HG03175 (cell line): ENCODE measurements at regions not wholly inside any gene's neighbourhood (a gene's known extent, or its start where the extent isn't known, plus 50 kb on each side); places are given as distances from the start of the nearest gene placed in this dataset.
"Not testable (repeated sequence)": the region's sequence is repeated elsewhere in the genome, so short reads cannot be mapped to it uniquely, and the experiment has no call there.

ENCODE experiments used
- ATAC-seq: cut with Tn5 transposase; IDR thresholded peaks from one replicate; pipeline ENCODE4 v1.9.1; 2021; ENCODE audit warnings: mild to moderate bottlenecking, moderate library complexity; ENCODE audit not compliant: unreplicated experiment

- no peak for ATAC-seq
Measured at GRCh38 chr16:17945080-17945601, 391.4 kb downstream of the NPIPA8 start.

- no peak for ATAC-seq
Measured at GRCh38 chr16:17944345-17944744, 392.2 kb downstream of the NPIPA8 start.

- ATAC-seq: no peak
Measured at GRCh38 chr16:17942067-17942466, 394.5 kb downstream of the NPIPA8 start.

- no peak for ATAC-seq
Measured at GRCh38 chr16:17940584-17941364, 395.8 kb downstream of the NPIPA8 start.

GRCh38 chr16:17939723-17940122 lies 396.8 kb downstream of the NPIPA8 start:
- peak; percentile 65 for ATAC-seq

- ATAC-seq: peak; percentile 54
Measured at GRCh38 chr16:17939122-17939536, 397.4 kb downstream of the NPIPA8 start.

GRCh38 chr16:17938546-17938945 lies 398.0 kb downstream of the NPIPA8 start:
- no peak for ATAC-seq

GRCh38 chr16:17936766-17937402 lies 399.7 kb downstream of the NPIPA8 start:
- ATAC-seq: no peak

GRCh38 chr16:17930280-17930679 lies 406.3 kb downstream of the NPIPA8 start:
- ATAC-seq: no peak

- no peak for ATAC-seq
Measured at GRCh38 chr16:17926866-17927399, 409.6 kb downstream of the NPIPA8 start.

GRCh38 chr16:17926461-17926860 lies 410.1 kb downstream of the NPIPA8 start:
- no peak for ATAC-seq

- ATAC-seq: no peak
Measured at GRCh38 chr16:17925761-17926160, 410.8 kb downstream of the NPIPA8 start.

GRCh38 chr16:17921357-17921978 lies 415.1 kb downstream of the NPIPA8 start:
- ATAC-seq: peak; percentile 59

GRCh38 chr16:17917316-17918019 lies 419.1 kb downstream of the NPIPA8 start:
- no peak for ATAC-seq

GRCh38 chr16:17915791-17916190 lies 420.7 kb downstream of the NPIPA8 start:
- ATAC-seq: no peak

GRCh38 chr16:17914168-17914567 lies 422.4 kb downstream of the NPIPA8 start:
- ATAC-seq: no peak

- not testable (repeated sequence) for ATAC-seq
Measured at GRCh38 chr16:17911578-17911977, 425.0 kb downstream of the NPIPA8 start.

- ATAC-seq: not testable (repeated sequence)
Measured at GRCh38 chr16:17906626-17907025, 429.9 kb downstream of the NPIPA8 start.

- no peak for ATAC-seq
Measured at GRCh38 chr16:17901309-17901708, 430.5 kb upstream of the XYLT1 start.

GRCh38 chr16:17899141-17899540 lies 428.4 kb upstream of the XYLT1 start:
- ATAC-seq: no peak

- ATAC-seq: no peak
Measured at GRCh38 chr16:17887963-17888362, 417.2 kb upstream of the XYLT1 start.
